GM12891 (cell line): ENCODE measurements at regions not wholly inside any gene's neighbourhood (a gene's known extent, or its start where the extent isn't known, plus 50 kb on each side); places are given as distances from the start of the nearest gene placed in this dataset.

Experiments used
- PAX5 ChIP-seq: IDR thresholded peaks from 2 replicates; pipeline ENCODE4 v1.6.1; 2011; ENCODE audit warnings: low read length, moderate library complexity, mild to moderate bottlenecking; ENCODE audit not compliant: insufficient read depth, severe bottlenecking
- POLR2A ChIP-seq: IDR thresholded peaks from 2 replicates; pipeline ENCODE4 v1.6.1; 2011; ENCODE audit warnings: low read depth, low read length, control low read depth
- POLR2AphosphoS5 ChIP-seq: IDR thresholded peaks from 2 replicates; pipeline ENCODE4 v1.6.1; 2011; ENCODE audit warnings: low read depth, low read length, control low read depth
- TAF1 ChIP-seq: IDR thresholded peaks from 2 replicates; pipeline ENCODE4 v1.6.1; 2011; ENCODE audit warnings: low read depth, low read length, control low read depth

- TF ChIP-seq POLR2A = no peak
- TF ChIP-seq PAX5 = no peak
- no peak for TF ChIP-seq TAF1
- no peak for TF ChIP-seq POLR2AphosphoS5
Measured at GRCh38 chr2:58906081-58906645, 665.0 kb upstream of the FANCL start.
